ENCODE measurements at regions not wholly inside any gene's neighbourhood (a gene's known extent, or its start where the extent isn't known, plus 50 kb on each side); places are given as distances from the start of the nearest gene placed in this dataset.

- Histone ChIP-seq H3K4me2 (ENCODE audit: low read length) (no peak overlapping the region), H2AFZ (ENCODE audit: low read depth, low read length) (no peak overlapping the region), H3K27ac (ENCODE audit: low read length) (no peak overlapping the region), H3K36me3 (replicated peaks; ENCODE audit: low read depth, low read length) (no peaks in the 10 kb centered on the region), H3K27me3 (ENCODE audit: low read depth, low read length) (no peaks in the 10 kb centered on the region; the same call in none of the 2 replicates), H3K9ac (ENCODE audit: low read length) (no peak overlapping the region), H3K4me1 (ENCODE audit: low read length) (no peaks in the 10 kb centered on the region), H3K9me3 (ENCODE audit: insufficient read depth, low read length) (no peaks in the 10 kb centered on the region), H4K20me1 (ENCODE audit: insufficient read depth, low read length) (no peaks in the 10 kb centered on the region), H3K79me2 (ENCODE audit: low read length) (no peaks in the 10 kb centered on the region), H3K4me3 (ENCODE audit: low read length) (no peak overlapping the region)
- TF ChIP-seq, protein P1, sequence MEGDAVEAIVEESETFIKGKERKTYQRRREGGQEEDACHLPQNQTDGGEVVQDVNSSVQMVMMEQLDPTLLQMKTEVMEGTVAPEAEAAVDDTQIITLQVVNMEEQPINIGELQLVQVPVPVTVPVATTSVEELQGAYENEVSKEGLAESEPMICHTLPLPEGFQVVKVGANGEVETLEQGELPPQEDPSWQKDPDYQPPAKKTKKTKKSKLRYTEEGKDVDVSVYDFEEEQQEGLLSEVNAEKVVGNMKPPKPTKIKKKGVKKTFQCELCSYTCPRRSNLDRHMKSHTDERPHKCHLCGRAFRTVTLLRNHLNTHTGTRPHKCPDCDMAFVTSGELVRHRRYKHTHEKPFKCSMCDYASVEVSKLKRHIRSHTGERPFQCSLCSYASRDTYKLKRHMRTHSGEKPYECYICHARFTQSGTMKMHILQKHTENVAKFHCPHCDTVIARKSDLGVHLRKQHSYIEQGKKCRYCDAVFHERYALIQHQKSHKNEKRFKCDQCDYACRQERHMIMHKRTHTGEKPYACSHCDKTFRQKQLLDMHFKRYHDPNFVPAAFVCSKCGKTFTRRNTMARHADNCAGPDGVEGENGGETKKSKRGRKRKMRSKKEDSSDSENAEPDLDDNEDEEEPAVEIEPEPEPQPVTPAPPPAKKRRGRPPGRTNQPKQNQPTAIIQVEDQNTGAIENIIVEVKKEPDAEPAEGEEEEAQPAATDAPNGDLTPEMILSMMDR (IDR thresholded peaks at IDR 0.05; ENCODE audit: low read depth, low read length), result no peak
- TF ChIP-seq EZH2phosphoT487 (IDR thresholded peaks at IDR 0.05; ENCODE audit: low read depth), result no peak
Measured at GRCh38 chr3:63092515-63092914, 185.6 kb upstream of the SYNPR start.

DNA sequence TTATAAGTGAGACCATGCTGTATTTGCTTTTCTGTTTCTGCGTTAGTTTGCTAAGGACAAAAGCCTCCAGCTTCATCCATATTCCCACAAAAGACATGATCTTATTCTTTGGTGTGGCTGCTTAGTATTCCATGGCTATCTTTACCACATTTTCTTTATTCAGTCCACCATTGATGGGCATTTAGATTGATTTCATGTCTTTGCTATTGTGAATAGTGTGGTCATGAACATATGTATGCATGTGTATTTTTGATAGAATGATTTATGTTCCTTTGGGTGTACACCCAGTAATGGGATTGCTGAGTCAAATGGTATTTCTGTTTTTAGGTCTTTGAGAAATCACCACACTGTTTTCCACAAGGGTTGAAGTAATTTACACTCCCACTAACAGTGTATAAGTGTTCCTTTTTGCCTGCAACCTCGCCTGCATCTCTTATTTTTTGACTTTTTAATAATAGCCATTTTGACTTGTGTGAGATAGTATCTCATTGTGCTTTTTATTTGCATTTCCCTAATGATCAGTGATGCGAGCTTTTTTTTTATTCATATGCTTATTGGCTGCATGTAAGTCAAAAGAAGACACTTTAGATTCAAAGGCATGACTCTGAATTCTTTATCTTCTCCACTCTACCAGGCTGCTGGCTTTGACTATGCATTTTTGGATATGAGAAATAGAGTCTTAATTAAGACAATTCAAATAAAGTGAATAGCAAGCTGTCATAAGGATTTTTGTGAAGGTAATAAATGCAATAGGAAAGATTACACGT lies 183.3 kb upstream of the SYNPR start:
- TF ChIP-seq, protein P1 (IDR thresholded peaks at IDR 0.05; ENCODE audit: low read depth, low read length), result no peak
- no peak for TF ChIP-seq EZH2phosphoT487 (IDR thresholded peaks at IDR 0.05; ENCODE audit: low read depth)
- no peak overlapping the region for H2AFZ ChIP-seq (ENCODE audit: low read depth, low read length)

GRCh38 chr3:63096248-63097058 lies 181.7 kb upstream of the SYNPR start:
- Histone ChIP-seq H4K20me1 (ENCODE audit: insufficient read depth, low read length) (no peaks in the 10 kb centered on the region), H3K4me2 (ENCODE audit: low read length) (no peak overlapping the region), H3K9me3 (ENCODE audit: insufficient read depth, low read length) (no peaks in the 10 kb centered on the region), H3K9ac (ENCODE audit: low read length) (no peak overlapping the region), H3K79me2 (ENCODE audit: low read length) (no peaks in the 10 kb centered on the region), H3K27me3 (ENCODE audit: low read depth, low read length) (no peaks in the 10 kb centered on the region), H2AFZ (ENCODE audit: low read depth, low read length) (no peak overlapping the region), H3K36me3 (replicated peaks; ENCODE audit: low read depth, low read length) (no peaks in the 10 kb centered on the region), H3K4me3 (ENCODE audit: low read length) (no peak overlapping the region), H3K27ac (ENCODE audit: low read length) (no peak overlapping the region), H3K4me1 (ENCODE audit: low read length) (no peaks in the 10 kb centered on the region)
- no peak for TF ChIP-seq EZH2phosphoT487 (IDR thresholded peaks at IDR 0.05; ENCODE audit: low read depth)
- TF ChIP-seq, protein P1 (IDR thresholded peaks at IDR 0.05; ENCODE audit: low read depth, low read length), result no peak

More for the DNA sequence above, 183.3 kb upstream of the SYNPR start:
- Histone ChIP-seq H3K79me2 (ENCODE audit: low read length) (no peaks in the 10 kb centered on the region), H3K27ac (ENCODE audit: low read length) (no peak overlapping the region), H3K9me3 (ENCODE audit: insufficient read depth, low read length) (no peaks in the 10 kb centered on the region), H3K9ac (ENCODE audit: low read length) (no peak overlapping the region), H3K36me3 (replicated peaks; ENCODE audit: low read depth, low read length) (no peaks in the 10 kb centered on the region), H3K4me1 (ENCODE audit: low read length) (no peaks in the 10 kb centered on the region), H3K27me3 (ENCODE audit: low read depth, low read length) (no peaks in the 10 kb centered on the region), H4K20me1 (ENCODE audit: insufficient read depth, low read length) (no peaks in the 10 kb centered on the region), H3K4me3 (ENCODE audit: low read length) (no peak overlapping the region), H3K4me2 (ENCODE audit: low read length) (no peak overlapping the region)

GRCh38 chr3:63097396-63097795 lies 180.7 kb upstream of the SYNPR start:
- Histone ChIP-seq H3K9me3 (ENCODE audit: insufficient read depth, low read length) (no peaks in the 10 kb centered on the region), H3K27ac (ENCODE audit: low read length) (no peak overlapping the region), H3K4me2 (ENCODE audit: low read length) (no peak overlapping the region), H3K27me3 (ENCODE audit: low read depth, low read length) (no peaks in the 10 kb centered on the region), H3K79me2 (ENCODE audit: low read length) (no peaks in the 10 kb centered on the region), H3K9ac (ENCODE audit: low read length) (no peak overlapping the region), H3K36me3 (replicated peaks; ENCODE audit: low read depth, low read length) (no peaks in the 10 kb centered on the region), H2AFZ (ENCODE audit: low read depth, low read length) (no peak overlapping the region), H3K4me3 (ENCODE audit: low read length) (no peak overlapping the region), H3K4me1 (ENCODE audit: low read length) (no peaks in the 10 kb centered on the region), H4K20me1 (ENCODE audit: insufficient read depth, low read length) (no peaks in the 10 kb centered on the region)
- TF ChIP-seq, protein P1 (IDR thresholded peaks at IDR 0.05; ENCODE audit: low read depth, low read length), result no peak
- no peak for TF ChIP-seq EZH2phosphoT487 (IDR thresholded peaks at IDR 0.05; ENCODE audit: low read depth)

Data from OCI-LY3 (cell line).